Keratinocyte (primary cell): ENCODE measurements at regions not wholly inside any gene's neighbourhood (a gene's known extent, or its start where the extent isn't known, plus 50 kb on each side); places are given as distances from the start of the nearest gene placed in this dataset.

ENCODE experiments used
- DNase-seq: peaks from one replicate; pipeline ENCODE4 v3.0.0-alpha.2; 2011; ENCODE audit warnings: low read depth, missing footprints, low spot score
- FAIRE-seq: peaks from 2 replicates; lab custom pipeline; 2011; peaks lifted over from hg19 to GRCh38; lab: Jason Lieb, UNC
- H2AFZ ChIP-seq: 2 replicates; pipeline ENCODE4 v1.6.0; 2012; ENCODE audit warnings: low read length, control low read depth, inconsistent platforms; ENCODE audit not compliant: control insufficient read depth
- H3K27ac ChIP-seq: 2 replicates; pipeline ENCODE4 v1.5.1; 2011; ENCODE audit warnings: low read length; ENCODE audit not compliant: control insufficient read depth, insufficient read depth
- H3K27me3 ChIP-seq: 3 replicates; pipeline ENCODE4 v1.6.0; 2011; ENCODE audit warnings: low read length; ENCODE audit not compliant: control insufficient read depth, insufficient read depth; ENCODE audit errors: extremely low read depth
- H3K36me3 ChIP-seq, 2 experiments: 2 replicates in 1 of 2; 3 replicates in 1 of 2; pipeline ENCODE4 v1.5.1; 2011; ENCODE audit warnings: low read length in 2 of 2, mild to moderate bottlenecking in 1 of 2; ENCODE audit not compliant: control insufficient read depth in 2 of 2, insufficient read depth in 2 of 2; ENCODE audit errors: extremely low read depth in 1 of 2
- H3K4me1 ChIP-seq: 3 replicates; pipeline ENCODE4 v1.5.1; 2011; ENCODE audit warnings: low read length; ENCODE audit not compliant: control insufficient read depth, insufficient read depth; ENCODE audit errors: extremely low read depth
- H3K4me2 ChIP-seq: 3 replicates; pipeline ENCODE4 v1.6.0; 2011; ENCODE audit warnings: low read depth, low read length; ENCODE audit not compliant: control insufficient read depth, insufficient read depth; ENCODE audit errors: extremely low read depth
- H3K4me3 ChIP-seq, 3 experiments: fragments of 200-600 bp in 1 of 3; sonication (generic) in 1 of 3; 2 replicates in 2 of 3; 3 replicates in 1 of 3; pipeline ENCODE4 v1.5.1; 2011 to 2016; ENCODE audit warnings: low read length in 3 of 3, mild to moderate bottlenecking in 3 of 3, control low read depth in 2 of 3, inconsistent platforms in 1 of 3, low read depth in 1 of 3, mixed read lengths in 1 of 3, mixed run types in 1 of 3, moderate library complexity in 1 of 3; ENCODE audit not compliant: control insufficient read depth in 2 of 3, insufficient read depth in 2 of 3; ENCODE audit errors: extremely low read depth in 1 of 3
- H3K79me2 ChIP-seq: 2 replicates; pipeline ENCODE4 v1.6.0; 2012; ENCODE audit warnings: low read length; ENCODE audit not compliant: control insufficient read depth, insufficient read depth
- H3K9ac ChIP-seq: 3 replicates; pipeline ENCODE4 v1.6.0; 2011; ENCODE audit warnings: low read length; ENCODE audit not compliant: control insufficient read depth, insufficient read depth; ENCODE audit errors: extremely low read depth
- H3K9me1 ChIP-seq: 3 replicates; pipeline ENCODE4 v1.6.0; 2011; ENCODE audit warnings: low read length; ENCODE audit not compliant: control insufficient read depth, insufficient read depth; ENCODE audit errors: extremely low read depth
- H3K9me3 ChIP-seq: 2 replicates; pipeline ENCODE4 v1.5.1; 2012; ENCODE audit warnings: low read depth, low read length; ENCODE audit not compliant: control insufficient read depth
- H4K20me1 ChIP-seq: 3 replicates; pipeline ENCODE4 v1.6.0; 2011; ENCODE audit warnings: low read length; ENCODE audit not compliant: control insufficient read depth, insufficient read depth; ENCODE audit errors: extremely low read depth
- EZH2 ChIP-seq: IDR thresholded peaks from one replicate; pipeline ENCODE4 v1.6.1; 2012; ENCODE audit warnings: inconsistent platforms, mild to moderate bottlenecking, low read length, moderate library complexity
- dilution Hi-C: fragments of 300-500 bp; cut with MboI; formaldehyde crosslinking; loops from one replicate; pipeline ENCODE4 v1.7.0; 2020; ENCODE audit warnings: low sequenced_read_pairs; ENCODE audit not compliant: extremely low pct_ligation_motif_present
- TF ChIP-seq, protein P1 (sequence below), 3 experiments: IDR thresholded peaks in 1 of 3; conservative IDR thresholded peaks in 1 of 3; optimal IDR thresholded peaks in 1 of 3; 2 replicates in 2 of 3; 3 replicates in 1 of 3; pipeline versions ENCODE3 to v1.5.1; 2011; ENCODE audit warnings: low read length in 3 of 3, mild to moderate bottlenecking in 3 of 3, moderate library complexity in 2 of 3, control low read depth in 1 of 3, inconsistent platforms in 1 of 3; ENCODE audit not compliant: insufficient read depth in 2 of 3; ENCODE audit errors: extremely low read depth in 1 of 3

DNA sequence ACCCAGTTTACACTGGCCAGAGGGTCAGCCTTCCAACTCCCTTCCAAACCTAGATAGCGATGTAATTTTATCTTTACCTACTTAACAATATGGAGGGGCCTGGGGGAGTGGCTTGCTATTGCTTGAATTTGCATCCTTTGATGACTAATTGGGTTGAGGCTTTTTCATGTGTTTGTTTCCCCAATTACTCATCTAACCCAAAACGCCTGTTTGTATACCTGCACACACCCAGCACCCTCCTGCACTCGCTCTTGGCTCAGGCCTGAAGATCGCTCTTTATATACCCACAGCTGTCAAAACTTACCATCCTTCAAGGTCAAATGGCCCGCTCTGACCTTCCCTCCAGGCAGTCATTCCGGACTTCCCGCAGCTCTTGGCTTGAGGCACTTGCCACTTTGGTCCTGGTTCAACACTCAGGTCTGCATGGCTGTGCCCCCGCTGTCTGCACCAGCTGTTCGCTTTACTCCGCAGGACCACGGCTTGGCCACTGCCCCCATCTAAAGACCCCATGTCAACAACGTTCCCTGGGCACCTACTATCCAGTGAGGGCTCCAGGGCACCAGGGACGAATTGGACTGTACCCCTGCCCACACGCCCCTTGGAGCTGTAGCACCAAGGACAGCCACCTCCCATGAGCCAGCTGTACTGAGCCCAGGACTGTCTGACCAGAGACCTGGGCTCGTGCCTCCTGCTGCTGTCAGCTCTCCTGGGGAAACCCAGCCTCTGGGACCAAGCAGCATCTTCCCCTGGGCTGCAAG is 76.1 kb upstream of the ADAMTS2 start:
- FAIRE-seq (no peak), DNase-seq (no peak)
- Histone ChIP-seq H4K20me1 (no peaks in the 10 kb centered on the region), H3K27ac (no peak overlapping the region), H3K4me2 (no peak overlapping the region), H3K9me3 (peaks cover 8% of the 10 kb centered on the region), H3K9ac (no peak overlapping the region), H3K27me3 (no peaks in the 10 kb centered on the region), H3K36me3 (no peaks in the 10 kb centered on the region), H3K9me1 (no peaks in the 10 kb centered on the region), H2AFZ (no peak overlapping the region), H3K79me2 (no peaks in the 10 kb centered on the region), H3K4me1 (no peaks in the 10 kb centered on the region), H3K4me3 (no peak overlapping the region)
- dilution Hi-C loops: no loop called here
- no peak for TF ChIP-seq EZH2
- TF ChIP-seq, protein P1, sequence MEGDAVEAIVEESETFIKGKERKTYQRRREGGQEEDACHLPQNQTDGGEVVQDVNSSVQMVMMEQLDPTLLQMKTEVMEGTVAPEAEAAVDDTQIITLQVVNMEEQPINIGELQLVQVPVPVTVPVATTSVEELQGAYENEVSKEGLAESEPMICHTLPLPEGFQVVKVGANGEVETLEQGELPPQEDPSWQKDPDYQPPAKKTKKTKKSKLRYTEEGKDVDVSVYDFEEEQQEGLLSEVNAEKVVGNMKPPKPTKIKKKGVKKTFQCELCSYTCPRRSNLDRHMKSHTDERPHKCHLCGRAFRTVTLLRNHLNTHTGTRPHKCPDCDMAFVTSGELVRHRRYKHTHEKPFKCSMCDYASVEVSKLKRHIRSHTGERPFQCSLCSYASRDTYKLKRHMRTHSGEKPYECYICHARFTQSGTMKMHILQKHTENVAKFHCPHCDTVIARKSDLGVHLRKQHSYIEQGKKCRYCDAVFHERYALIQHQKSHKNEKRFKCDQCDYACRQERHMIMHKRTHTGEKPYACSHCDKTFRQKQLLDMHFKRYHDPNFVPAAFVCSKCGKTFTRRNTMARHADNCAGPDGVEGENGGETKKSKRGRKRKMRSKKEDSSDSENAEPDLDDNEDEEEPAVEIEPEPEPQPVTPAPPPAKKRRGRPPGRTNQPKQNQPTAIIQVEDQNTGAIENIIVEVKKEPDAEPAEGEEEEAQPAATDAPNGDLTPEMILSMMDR (optimal IDR thresholded peaks at IDR 0.05 in 1 of 3, IDR thresholded peaks at IDR 0.05 in 1 of 3, conservative IDR thresholded peaks at IDR 0.05 in 1 of 3; ENCODE audit: extremely low read depth in 1 of 3, insufficient read depth in 2 of 3, low read length in 3 of 3): no peak

DNA sequence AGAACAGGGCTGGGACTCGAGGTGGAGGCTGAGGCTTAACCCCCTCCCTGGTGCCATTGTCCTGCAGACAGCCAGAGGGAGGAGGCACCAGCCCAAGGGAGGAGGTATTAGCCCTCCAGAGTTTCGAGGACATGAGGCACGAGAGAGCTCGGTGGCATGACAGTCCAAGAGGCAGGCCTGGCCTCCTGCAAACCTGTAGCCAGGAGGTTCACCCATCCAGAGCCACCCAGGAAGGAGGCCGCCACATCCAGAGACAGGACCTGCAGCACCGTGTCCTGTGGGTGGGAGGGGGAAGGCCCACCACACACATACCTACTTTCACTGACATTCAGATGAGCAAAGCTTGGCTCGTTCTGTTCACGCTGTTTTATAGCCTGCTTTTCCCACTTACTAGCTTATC is 75.2 kb upstream of the ADAMTS2 start:
- H3K9me1 ChIP-seq: no peaks in the 10 kb centered on the region
- dilution Hi-C loops: no loop called here
- FAIRE-seq: no peak

More for the DNA sequence above, 75.2 kb upstream of the ADAMTS2 start:
- Histone ChIP-seq H3K4me3 (no peak overlapping the region), H3K4me2 (no peak overlapping the region), H3K36me3 (no peaks in the 10 kb centered on the region), H3K79me2 (no peaks in the 10 kb centered on the region), H2AFZ (no peak overlapping the region), H4K20me1 (no peaks in the 10 kb centered on the region), H3K27me3 (no peaks in the 10 kb centered on the region), H3K9me3 (peaks cover 8% of the 10 kb centered on the region), H3K27ac (no peak overlapping the region), H3K9ac (no peak overlapping the region), H3K4me1 (no peaks in the 10 kb centered on the region)
- TF ChIP-seq, protein P1 (optimal IDR thresholded peaks at IDR 0.05 in 1 of 3, IDR thresholded peaks at IDR 0.05 in 1 of 3, conservative IDR thresholded peaks at IDR 0.05 in 1 of 3; ENCODE audit: extremely low read depth in 1 of 3, insufficient read depth in 2 of 3, low read length in 3 of 3): no peak
- TF ChIP-seq EZH2: no peak
- no peak for DNase-seq
